WERI-Rb-1 (cell line): ENCODE measurements at regions not wholly inside any gene's neighbourhood (a gene's known extent, or its start where the extent isn't known, plus 50 kb on each side); places are given as distances from the start of the nearest gene placed in this dataset.
A peak's percentile ranks its signal among the peaks of the same experiment; 100 is the strongest.

Source experiments
- DNase-seq: peaks from one replicate; pipeline ENCODE4 v3.0.0-alpha.2; 2020
- H3K27ac ChIP-seq: fragments of 250-450 bp; sonication (Bioruptor Pico); 2 replicates; pipeline ENCODE4 v1.5.1; 2020; ENCODE audit warnings: mild to moderate bottlenecking, moderate library complexity
- H3K27me3 ChIP-seq: fragments of 250-450 bp; sonication (Bioruptor Pico); 2 replicates; pipeline ENCODE4 v1.5.1; 2021; ENCODE audit warnings: mild to moderate bottlenecking, low read depth, moderate library complexity; ENCODE audit not compliant: insufficient read depth, severe bottlenecking
- H3K36me3 ChIP-seq: fragments of 250-450 bp; sonication (Bioruptor Pico); 2 replicates; pipeline ENCODE4 v1.5.1; 2020; ENCODE audit warnings: mild to moderate bottlenecking, moderate library complexity
- H3K4me3 ChIP-seq: 2 replicates; pipeline ENCODE4 v1.5.1; 2011; ENCODE audit warnings: low read depth, mild to moderate bottlenecking, control low read depth, low read length
- H3K9me3 ChIP-seq: fragments of 250-450 bp; sonication (Bioruptor Pico); 2 replicates; pipeline ENCODE4 v1.5.1; 2021; ENCODE audit warnings: mild to moderate bottlenecking, moderate library complexity; ENCODE audit not compliant: severe bottlenecking
- CTCF ChIP-seq: IDR thresholded peaks from 2 replicates; pipeline ENCODE4 v1.5.1; 2011; ENCODE audit warnings: low read depth, mild to moderate bottlenecking, control low read depth, inconsistent platforms, low read length

GRCh38 chr6:93165850-93166430, 253.4 kb downstream of the EPHA7 start:
- no peak for TF ChIP-seq CTCF
- no peak for DNase-seq
- no peaks in the 10 kb centered on the region for H3K27me3 ChIP-seq
- no peaks in the 10 kb centered on the region for H3K36me3 ChIP-seq
- H3K4me3 ChIP-seq: no peak overlapping the region
- no peak overlapping the region for H3K27ac ChIP-seq
- H3K9me3 ChIP-seq: no peaks in the 10 kb centered on the region

GRCh38 chr6:93164781-93165180, 254.6 kb downstream of the EPHA7 start:
- H3K4me3 ChIP-seq: no peak overlapping the region
- no peak for TF ChIP-seq CTCF
- H3K27me3 ChIP-seq: no peaks in the 10 kb centered on the region
- no peak for DNase-seq
- H3K9me3 ChIP-seq: no peaks in the 10 kb centered on the region
- H3K27ac ChIP-seq: no peak overlapping the region
- no peaks in the 10 kb centered on the region for H3K36me3 ChIP-seq

- no peak for TF ChIP-seq CTCF
- no peaks in the 10 kb centered on the region for H3K36me3 ChIP-seq
- no peaks in the 10 kb centered on the region for H3K27me3 ChIP-seq
- H3K9me3 ChIP-seq: no peaks in the 10 kb centered on the region
- no peak for DNase-seq
- H3K27ac ChIP-seq: no peak overlapping the region
- no peak overlapping the region for H3K4me3 ChIP-seq
These were observed 256.2 kb downstream of the EPHA7 start for GRCh38 chr6:93163146-93163545.

- H3K4me3 ChIP-seq: no peak overlapping the region
- no peaks in the 10 kb centered on the region for H3K36me3 ChIP-seq
- no peak for TF ChIP-seq CTCF
- H3K27ac ChIP-seq: no peak overlapping the region
- DNase-seq: no peak
- H3K9me3 ChIP-seq: no peaks in the 10 kb centered on the region
- no peaks in the 10 kb centered on the region for H3K27me3 ChIP-seq
These were observed 279.8 kb downstream of the EPHA7 start for GRCh38 chr6:93139408-93140081.

- DNase-seq: peak; percentile 77
- H3K9me3 ChIP-seq: no peaks in the 10 kb centered on the region
- H3K36me3 ChIP-seq: no peaks in the 10 kb centered on the region
- no peaks in the 10 kb centered on the region for H3K27me3 ChIP-seq
- no peak overlapping the region for H3K4me3 ChIP-seq
- no peak for TF ChIP-seq CTCF
- peak overlapping the region; percentile 54 for H3K27ac ChIP-seq
These were observed 283.2 kb downstream of the EPHA7 start for GRCh38 chr6:93136111-93136510.

GRCh38 chr6:93124006-93124632, 295.2 kb downstream of the EPHA7 start:
- Histone ChIP-seq H3K4me3 (no peak overlapping the region), H3K36me3 (no peaks in the 10 kb centered on the region)

More at GRCh38 chr6:93124006-93124632, 295.2 kb downstream of the EPHA7 start:
- no peak for DNase-seq
- H3K27me3 ChIP-seq: no peaks in the 10 kb centered on the region
- TF ChIP-seq CTCF: no peak
- H3K9me3 ChIP-seq: no peaks in the 10 kb centered on the region
- no peak overlapping the region for H3K27ac ChIP-seq
